ENCODE measurements at regions not wholly inside any gene's neighbourhood (a gene's known extent, or its start where the extent isn't known, plus 50 kb on each side); places are given as distances from the start of the nearest gene placed in this dataset.

DNA sequence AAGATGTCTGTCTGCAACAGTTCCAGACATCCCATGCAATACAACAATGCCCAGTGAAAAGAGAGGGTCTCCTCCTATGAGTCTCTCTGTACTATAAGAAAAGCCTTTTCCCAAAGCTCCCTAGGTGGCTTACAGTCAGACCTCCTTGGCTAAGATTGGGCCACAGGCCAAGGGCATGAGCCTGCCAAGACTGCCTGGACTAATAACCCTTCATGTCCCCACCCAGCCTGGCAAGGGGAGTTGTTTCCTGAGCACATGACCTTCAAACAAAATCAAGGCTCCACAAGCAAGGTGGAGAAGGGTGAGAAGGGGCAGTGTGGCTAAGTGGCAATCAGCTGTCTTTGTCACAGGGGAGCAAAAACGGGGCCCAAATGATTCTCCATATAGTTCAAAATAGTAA lies 75.6 kb upstream of the ZSWIM6 start:
- Histone ChIP-seq H3K9ac (ENCODE audit: insufficient read depth, low read length) (no peak overlapping the region), H3K4me3 (replicated peaks in 1 of 4; ENCODE audit: control extremely low read depth in 1 of 4, insufficient read depth in 1 of 4, low read depth in 3 of 4, low read length in 4 of 4) (no peak overlapping the region), H3K4me1 (ENCODE audit: control insufficient read depth, extremely low read depth, insufficient read depth, low read length) (no peaks in the 10 kb centered on the region), H3K79me2 (ENCODE audit: control insufficient read depth, insufficient read depth, low read length) (no peaks in the 10 kb centered on the region), H3K27ac (ENCODE audit: insufficient read depth, low read length) (no peak overlapping the region), H3K4me2 (ENCODE audit: extremely low read depth, insufficient read depth, low read length) (no peak overlapping the region), H2AFZ (ENCODE audit: low read length) (no peak overlapping the region), H4K20me1 (ENCODE audit: control insufficient read depth, extremely low read depth, insufficient read depth, low read length) (no peaks in the 10 kb centered on the region), H3K27me3 (ENCODE audit: control insufficient read depth, insufficient read depth, low read length) (no peaks in the 10 kb centered on the region), H3K9me3 (ENCODE audit: control insufficient read depth, insufficient read depth, low read depth, low read length) (no peaks in the 10 kb centered on the region), H3K36me3 (ENCODE audit: control insufficient read depth, insufficient read depth, low read length) (no peaks in the 10 kb centered on the region)
- DNase-seq (ENCODE audit: low read depth in 2 of 2): peak; percentile 16 to 51
- TF ChIP-seq CTCF (conservative IDR thresholded peaks at IDR 0.05 in 1 of 2, IDR thresholded peaks at IDR 0.05 in 1 of 2; ENCODE audit: low read depth in 1 of 2, low read length in 2 of 2) (no peak), EZH2 (IDR thresholded peaks at IDR 0.05; ENCODE audit: low read length, missing control alignments) (no peak)

- H2AFZ ChIP-seq (ENCODE audit: low read length): no peak overlapping the region
- DNase-seq (ENCODE audit: low read depth in 2 of 2): peak in 1 of 2 donors; percentile 30
- no peaks in the 10 kb centered on the region for H4K20me1 ChIP-seq (ENCODE audit: control insufficient read depth, extremely low read depth, insufficient read depth, low read length)
- no peaks in the 10 kb centered on the region for H3K4me1 ChIP-seq (ENCODE audit: control insufficient read depth, extremely low read depth, insufficient read depth, low read length)
- no peaks in the 10 kb centered on the region for H3K36me3 ChIP-seq (ENCODE audit: control insufficient read depth, insufficient read depth, low read length)
- no peak overlapping the region for H3K9ac ChIP-seq (ENCODE audit: insufficient read depth, low read length)
- no peak overlapping the region for H3K4me3 ChIP-seq (replicated peaks in 1 of 4; ENCODE audit: control extremely low read depth in 1 of 4, insufficient read depth in 1 of 4, low read depth in 3 of 4, low read length in 4 of 4)
- no peaks in the 10 kb centered on the region for H3K27me3 ChIP-seq (ENCODE audit: control insufficient read depth, insufficient read depth, low read length)
- TF ChIP-seq CTCF (conservative IDR thresholded peaks at IDR 0.05 in 1 of 2, IDR thresholded peaks at IDR 0.05 in 1 of 2; ENCODE audit: low read depth in 1 of 2, low read length in 2 of 2) (no peak), EZH2 (IDR thresholded peaks at IDR 0.05; ENCODE audit: low read length, missing control alignments) (no peak)
- no peaks in the 10 kb centered on the region for H3K9me3 ChIP-seq (ENCODE audit: control insufficient read depth, insufficient read depth, low read depth, low read length)
- no peak overlapping the region for H3K4me2 ChIP-seq (ENCODE audit: extremely low read depth, insufficient read depth, low read length)
- H3K27ac ChIP-seq (ENCODE audit: insufficient read depth, low read length): no peak overlapping the region
- H3K79me2 ChIP-seq (ENCODE audit: control insufficient read depth, insufficient read depth, low read length): no peaks in the 10 kb centered on the region
These were observed 74.6 kb upstream of the ZSWIM6 start for GRCh38 chr5:61257421-61257820.

- no peaks in the 10 kb centered on the region for H3K27me3 ChIP-seq (ENCODE audit: control insufficient read depth, insufficient read depth, low read length)
- H3K4me1 ChIP-seq (ENCODE audit: control insufficient read depth, extremely low read depth, insufficient read depth, low read length): no peaks in the 10 kb centered on the region
- H2AFZ ChIP-seq (ENCODE audit: low read length): no peak overlapping the region
- no peaks in the 10 kb centered on the region for H3K36me3 ChIP-seq (ENCODE audit: control insufficient read depth, insufficient read depth, low read length)
- H4K20me1 ChIP-seq (ENCODE audit: control insufficient read depth, extremely low read depth, insufficient read depth, low read length): no peaks in the 10 kb centered on the region
- no peak for DNase-seq (ENCODE audit: low read depth in 2 of 2)
- no peak overlapping the region for H3K27ac ChIP-seq (ENCODE audit: insufficient read depth, low read length)
- H3K9ac ChIP-seq (ENCODE audit: insufficient read depth, low read length): no peak overlapping the region
- no peaks in the 10 kb centered on the region for H3K79me2 ChIP-seq (ENCODE audit: control insufficient read depth, insufficient read depth, low read length)
- H3K4me3 ChIP-seq (replicated peaks in 1 of 4; ENCODE audit: control extremely low read depth in 1 of 4, insufficient read depth in 1 of 4, low read depth in 3 of 4, low read length in 4 of 4): no peak overlapping the region
- no peaks in the 10 kb centered on the region for H3K9me3 ChIP-seq (ENCODE audit: control insufficient read depth, insufficient read depth, low read depth, low read length)
- TF ChIP-seq CTCF (conservative IDR thresholded peaks at IDR 0.05 in 1 of 2, IDR thresholded peaks at IDR 0.05 in 1 of 2; ENCODE audit: low read depth in 1 of 2, low read length in 2 of 2) (no peak), EZH2 (IDR thresholded peaks at IDR 0.05; ENCODE audit: low read length, missing control alignments) (no peak)
- H3K4me2 ChIP-seq (ENCODE audit: extremely low read depth, insufficient read depth, low read length): no peak overlapping the region
These were observed 70.9 kb upstream of the ZSWIM6 start for GRCh38 chr5:61261136-61261535.
